Mucosa of rectum (tissue), 2 donors: ENCODE measurements at regions not wholly inside any gene's neighbourhood (a gene's known extent, or its start where the extent isn't known, plus 50 kb on each side); places are given as distances from the start of the nearest gene placed in this dataset.
"Not testable (repeated sequence)": the region's sequence is repeated elsewhere in the genome, so short reads cannot be mapped to it uniquely, and the experiment has no call there.

Experiments
- H3K27ac ChIP-seq, 2 donors: one replicate each; pipeline ENCODE4 v1.7.0; 2013; ENCODE audit warnings: inconsistent platforms in 2 of 2, low read depth in 2 of 2, low read length in 2 of 2
- H3K27me3 ChIP-seq, 2 donors: one replicate each; pipeline ENCODE4 v1.7.0; 2013; ENCODE audit warnings: low read length in 2 of 2; ENCODE audit not compliant: control insufficient read depth in 2 of 2, insufficient read depth in 2 of 2
- H3K36me3 ChIP-seq, 2 donors: one replicate each; pipeline ENCODE4 v1.7.0; 2013; ENCODE audit warnings: low read length in 2 of 2; ENCODE audit not compliant: control insufficient read depth in 2 of 2, insufficient read depth in 2 of 2
- H3K4me1 ChIP-seq, 2 donors: one replicate each; pipeline ENCODE4 v1.7.0; 2013; ENCODE audit warnings: low read length in 2 of 2, mild to moderate bottlenecking in 1 of 2; ENCODE audit not compliant: control insufficient read depth in 2 of 2, insufficient read depth in 2 of 2
- H3K4me3 ChIP-seq, 2 donors: one replicate each; pipeline ENCODE4 v1.7.0; 2013; ENCODE audit warnings: low read length in 2 of 2
- H3K9ac ChIP-seq, 2 donors: one replicate each; pipeline ENCODE4 v1.7.0; 2013; ENCODE audit warnings: low read length in 2 of 2, low read depth in 1 of 2, mild to moderate bottlenecking in 1 of 2
- H3K9me3 ChIP-seq, 2 donors: one replicate each; pipeline ENCODE4 v1.7.0; 2013; ENCODE audit warnings: low read length in 2 of 2; ENCODE audit not compliant: control insufficient read depth in 2 of 2
- donor health status: healthy.
- donor health status: Normal muscosa, but diverticular disease.

DNA sequence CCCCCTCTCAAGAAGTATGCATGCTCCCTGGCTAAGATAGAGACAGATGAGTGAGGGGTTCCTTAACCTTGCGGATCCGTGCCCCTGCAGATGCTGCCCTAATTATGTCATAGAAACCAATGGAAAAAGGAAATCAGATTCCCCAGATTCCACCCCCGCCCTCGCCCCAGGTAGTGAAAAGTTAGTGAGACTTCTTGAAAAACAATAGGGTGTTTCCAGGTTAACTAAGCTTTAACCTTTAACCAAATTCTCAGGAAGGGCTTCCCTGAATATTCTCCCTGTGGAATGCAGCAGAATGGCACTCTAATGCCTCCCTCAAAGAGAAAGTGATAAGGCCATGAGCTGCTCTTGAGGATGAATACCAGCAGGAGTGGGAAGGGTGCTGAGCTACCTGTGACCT, 116.0 kb upstream of the RANBP3L start:
- Histone ChIP-seq H3K36me3 (no peaks in the 10 kb centered on the region), H3K27ac (no peak overlapping the region), H3K4me3 (no peak overlapping the region), H3K4me1 (no peaks in the 10 kb centered on the region), H3K9me3 (no peaks in the 10 kb centered on the region), H3K9ac (no peak overlapping the region), H3K27me3 (no peaks in the 10 kb centered on the region)

DNA sequence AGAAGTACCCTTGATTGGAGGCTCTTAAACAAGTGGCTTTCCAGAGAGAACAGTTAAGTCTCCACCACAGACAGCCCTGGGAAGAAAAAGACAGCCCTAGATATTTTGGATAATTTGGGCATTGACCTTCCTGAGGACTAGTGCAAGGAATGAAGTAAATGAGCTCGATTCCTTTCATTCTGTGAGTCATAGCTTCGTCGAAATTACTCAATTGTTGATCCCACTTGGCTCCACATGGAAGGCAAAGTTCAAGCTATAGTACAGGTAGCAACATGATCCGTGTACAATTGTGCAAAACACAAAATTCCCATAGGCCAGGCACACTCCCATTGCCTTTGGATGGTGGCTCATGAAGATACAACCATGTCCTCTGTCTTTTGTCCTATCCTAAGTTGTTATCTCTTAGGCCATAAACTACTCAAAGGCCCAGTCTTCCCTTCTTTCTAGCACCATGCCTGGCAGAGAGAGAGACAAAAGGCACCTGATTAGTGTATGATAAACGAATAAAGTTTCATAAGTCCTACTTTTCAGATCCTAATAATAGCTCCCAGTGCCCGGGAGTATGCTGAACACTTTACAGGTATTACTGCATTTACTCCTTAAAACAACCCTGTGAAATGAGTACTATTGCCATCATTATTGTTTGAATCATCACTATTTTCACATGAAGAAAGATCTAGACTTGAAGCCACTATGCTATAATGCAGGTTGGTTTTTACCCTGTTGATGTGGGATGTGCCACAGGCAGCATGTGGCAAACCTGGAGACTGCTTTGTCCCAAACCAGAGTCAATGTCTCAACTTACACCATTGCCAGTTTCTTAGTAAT, 116.7 kb upstream of the RANBP3L start:
- H3K9ac ChIP-seq = no peak overlapping the region
- no peaks in the 10 kb centered on the region for H3K4me1 ChIP-seq
- no peak overlapping the region for H3K27ac ChIP-seq
- no peaks in the 10 kb centered on the region for H3K9me3 ChIP-seq
- no peaks in the 10 kb centered on the region for H3K27me3 ChIP-seq
- H3K4me3 ChIP-seq = no peak overlapping the region
- H3K36me3 ChIP-seq = no peaks in the 10 kb centered on the region

DNA sequence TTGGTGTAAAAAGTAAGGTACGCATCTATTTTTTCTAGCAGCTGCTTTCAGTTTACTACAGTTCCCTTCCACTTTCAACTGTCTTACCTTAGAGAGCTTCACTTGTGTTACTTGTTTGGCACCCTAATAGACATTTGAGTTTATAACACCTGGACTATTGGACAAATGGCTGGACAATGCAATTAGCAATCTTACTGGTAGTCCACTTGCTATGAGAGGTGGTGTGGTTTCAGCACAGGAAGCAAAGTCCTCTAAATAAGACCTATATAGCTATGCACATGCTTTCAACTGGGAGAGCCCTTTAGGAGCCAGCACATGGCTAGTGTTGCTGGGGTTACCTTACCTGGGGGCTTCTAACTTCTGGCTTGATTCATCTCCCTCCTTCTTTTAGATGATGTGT, 119.6 kb upstream of the RANBP3L start:
- no peaks in the 10 kb centered on the region for H3K27me3 ChIP-seq
- H3K9ac ChIP-seq = no peak overlapping the region
- H3K4me1 ChIP-seq = no peaks in the 10 kb centered on the region
- no peak overlapping the region for H3K27ac ChIP-seq
- H3K9me3 ChIP-seq = no peaks in the 10 kb centered on the region
- no peak overlapping the region for H3K4me3 ChIP-seq
- H3K36me3 ChIP-seq = no peaks in the 10 kb centered on the region

DNA sequence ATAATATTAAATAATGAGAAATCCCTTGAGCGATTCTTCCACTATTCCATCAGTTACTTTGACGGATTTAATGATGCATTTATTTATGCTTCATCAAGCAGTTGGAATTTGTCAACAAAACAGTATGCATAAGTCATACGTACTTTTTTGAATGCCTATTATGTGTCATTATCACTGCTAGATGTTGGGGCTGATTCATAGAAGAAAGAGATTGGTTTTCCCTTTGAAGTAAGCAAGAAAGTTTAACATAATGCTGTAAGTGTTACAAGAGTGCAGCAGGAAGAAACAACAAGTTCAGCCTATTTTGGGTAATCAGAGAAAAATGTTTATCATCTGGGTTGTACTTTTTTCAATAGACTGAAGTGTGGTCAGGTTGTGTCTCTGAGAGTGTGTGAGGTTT, 121.2 kb upstream of the RANBP3L start:
- Histone ChIP-seq H3K9ac (no peak overlapping the region), H3K9me3 (no peaks in the 10 kb centered on the region), H3K4me1 (no peaks in the 10 kb centered on the region), H3K27me3 (no peaks in the 10 kb centered on the region), H3K36me3 (no peaks in the 10 kb centered on the region), H3K4me3 (no peak overlapping the region), H3K27ac (no peak overlapping the region)

DNA sequence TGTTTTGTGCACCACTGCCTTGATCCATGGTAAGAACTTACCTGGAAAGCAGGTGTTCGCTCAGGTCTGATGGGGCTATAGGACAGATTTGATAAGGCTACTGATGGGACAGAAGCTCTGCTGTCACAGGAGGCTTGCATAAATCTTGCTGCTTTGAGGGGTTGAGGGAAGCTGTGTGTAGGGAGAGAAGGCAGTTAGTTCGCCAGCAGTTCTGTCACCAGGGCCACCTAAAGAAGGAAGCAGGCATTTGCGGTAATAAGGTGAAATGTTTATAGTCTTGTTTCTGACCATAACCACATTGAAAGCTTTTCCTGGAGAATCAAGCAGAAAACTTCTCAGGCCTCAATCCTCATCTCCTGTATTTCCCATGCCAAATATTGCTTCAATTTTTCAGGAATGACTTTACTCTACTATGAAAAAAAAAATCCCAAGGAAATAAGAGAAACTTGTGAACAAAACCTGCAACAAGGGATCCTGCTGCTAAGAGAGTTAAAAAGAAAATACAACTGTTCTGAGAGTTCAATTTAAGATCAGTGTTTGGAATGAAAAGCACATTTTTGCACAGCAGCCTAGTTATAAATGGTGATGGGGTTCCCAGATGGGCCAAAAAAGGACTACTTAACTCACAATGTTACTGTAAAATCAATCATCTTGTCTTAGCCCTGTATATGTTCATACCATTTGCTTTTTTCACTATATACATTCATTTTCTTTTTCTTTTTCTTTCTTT, 122.0 kb upstream of the RANBP3L start:
- no peaks in the 10 kb centered on the region for H3K4me1 ChIP-seq
- H3K27me3 ChIP-seq = no peaks in the 10 kb centered on the region
- no peak overlapping the region for H3K9ac ChIP-seq
- no peak overlapping the region for H3K4me3 ChIP-seq
- no peaks in the 10 kb centered on the region for H3K36me3 ChIP-seq
- no peaks in the 10 kb centered on the region for H3K9me3 ChIP-seq
- H3K27ac ChIP-seq = no peak overlapping the region

DNA sequence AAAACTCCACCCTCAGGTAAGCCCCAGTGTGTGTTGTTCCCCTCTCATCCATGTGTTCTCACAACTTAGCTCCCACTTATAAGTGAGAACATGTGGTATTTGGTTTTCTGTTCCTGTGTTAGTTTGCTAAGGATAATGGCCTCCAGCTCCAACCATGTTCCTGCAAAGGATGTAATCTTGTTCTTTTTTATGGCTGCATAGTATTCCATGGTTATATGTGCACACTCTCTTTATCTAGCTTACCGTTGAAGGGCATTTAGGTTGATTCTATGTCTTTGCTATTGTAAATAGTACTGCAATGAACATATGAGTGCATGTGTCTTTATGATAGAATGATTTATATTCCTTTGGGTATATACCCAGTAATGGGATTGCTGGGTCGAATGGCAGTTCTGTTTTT, 124.4 kb upstream of the RANBP3L start:
- not testable (repeated sequence) for H3K4me3 ChIP-seq, H3K27ac ChIP-seq, H3K9ac ChIP-seq, H3K36me3 ChIP-seq, H3K4me1 ChIP-seq, H3K9me3 ChIP-seq, H3K27me3 ChIP-seq

DNA sequence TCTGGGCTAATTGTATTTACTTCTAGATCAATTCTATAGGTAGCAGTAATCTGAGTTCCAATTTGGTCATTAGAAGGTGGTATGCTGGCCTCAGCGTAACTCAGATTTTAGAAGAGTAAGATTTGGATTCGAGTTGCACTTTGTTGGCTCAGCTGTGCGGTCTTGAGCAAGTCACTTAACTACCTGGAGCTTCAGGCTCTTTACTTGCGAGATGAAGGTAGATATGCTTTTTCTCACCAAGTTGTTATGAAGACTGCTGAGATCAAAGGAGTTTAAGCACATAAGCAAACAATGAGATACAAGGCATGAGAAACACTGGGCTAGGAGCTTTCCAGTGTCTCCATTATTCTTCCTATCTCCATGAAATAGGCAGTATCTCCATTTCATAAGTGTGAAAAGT, 133.8 kb upstream of the RANBP3L start:
- H3K27ac ChIP-seq = no peak overlapping the region
- H3K27me3 ChIP-seq = no peaks in the 10 kb centered on the region
- H3K9ac ChIP-seq = no peak overlapping the region
- no peaks in the 10 kb centered on the region for H3K4me1 ChIP-seq
- no peak overlapping the region for H3K4me3 ChIP-seq
- H3K9me3 ChIP-seq = no peaks in the 10 kb centered on the region
- no peaks in the 10 kb centered on the region for H3K36me3 ChIP-seq

DNA sequence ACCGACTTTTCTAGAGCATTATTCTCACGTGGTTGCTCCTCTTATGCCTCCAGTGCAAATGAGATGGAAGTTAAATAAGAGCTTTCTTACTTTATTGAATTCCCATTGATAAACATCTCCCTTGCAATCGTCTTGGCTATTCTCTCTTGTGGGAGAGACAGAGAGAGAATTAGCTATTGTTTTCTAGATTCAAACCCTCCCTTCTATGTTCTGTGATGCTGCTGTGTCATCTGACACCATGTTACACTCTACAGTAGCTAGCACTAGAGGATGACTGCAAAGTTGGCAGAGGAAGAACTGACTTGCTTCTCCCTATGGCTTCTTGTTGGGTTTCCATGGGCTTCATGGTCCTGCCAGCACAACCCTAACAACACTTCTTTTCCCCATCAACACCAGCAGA, 134.6 kb upstream of the RANBP3L start:
- Histone ChIP-seq H3K27ac (no peak overlapping the region), H3K4me3 (no peak overlapping the region), H3K9ac (no peak overlapping the region), H3K27me3 (no peaks in the 10 kb centered on the region), H3K4me1 (no peaks in the 10 kb centered on the region), H3K9me3 (no peaks in the 10 kb centered on the region), H3K36me3 (no peaks in the 10 kb centered on the region)

DNA sequence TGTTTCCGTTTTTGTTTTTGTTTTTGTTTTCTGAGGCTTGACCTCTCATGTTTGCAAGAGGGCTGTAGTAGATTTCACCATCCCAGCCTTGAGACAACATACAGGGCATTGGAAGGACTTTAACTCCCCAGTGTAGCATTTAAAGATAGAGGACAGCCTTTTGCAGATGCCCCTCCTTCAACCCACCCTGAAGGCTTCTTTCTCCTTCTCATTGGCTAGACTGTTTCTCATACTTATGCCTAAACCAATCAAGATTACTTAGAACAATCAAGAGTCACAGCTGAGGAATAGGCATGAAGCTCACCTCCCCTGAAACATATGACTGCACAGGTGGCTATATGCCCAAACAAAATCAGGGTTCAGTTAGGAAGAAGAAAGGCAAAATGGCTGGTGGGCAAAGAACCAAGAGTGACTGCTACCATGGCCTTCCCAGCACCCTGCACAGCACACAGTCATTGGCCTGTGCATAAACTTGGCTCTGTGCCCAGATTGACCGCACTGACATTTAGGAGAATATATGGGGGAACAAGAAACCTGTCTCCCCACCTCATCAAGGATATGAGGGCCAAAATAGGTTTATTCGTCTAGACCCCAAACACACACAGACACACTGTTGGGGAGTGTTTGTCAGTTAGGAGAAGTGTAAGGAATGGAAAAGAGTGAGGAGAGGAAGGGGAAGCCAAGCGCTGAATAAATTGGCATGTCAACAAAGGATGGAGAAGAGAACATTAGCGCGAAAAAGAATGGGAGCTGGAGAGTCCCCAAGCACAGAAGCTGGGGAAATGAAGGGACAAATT, 137.3 kb upstream of the RANBP3L start:
- Histone ChIP-seq H3K9ac (no peak overlapping the region), H3K4me3 (no peak overlapping the region), H3K27me3 (no peaks in the 10 kb centered on the region), H3K27ac (no peak overlapping the region), H3K9me3 (no peaks in the 10 kb centered on the region), H3K36me3 (no peaks in the 10 kb centered on the region), H3K4me1 (no peaks in the 10 kb centered on the region)

DNA sequence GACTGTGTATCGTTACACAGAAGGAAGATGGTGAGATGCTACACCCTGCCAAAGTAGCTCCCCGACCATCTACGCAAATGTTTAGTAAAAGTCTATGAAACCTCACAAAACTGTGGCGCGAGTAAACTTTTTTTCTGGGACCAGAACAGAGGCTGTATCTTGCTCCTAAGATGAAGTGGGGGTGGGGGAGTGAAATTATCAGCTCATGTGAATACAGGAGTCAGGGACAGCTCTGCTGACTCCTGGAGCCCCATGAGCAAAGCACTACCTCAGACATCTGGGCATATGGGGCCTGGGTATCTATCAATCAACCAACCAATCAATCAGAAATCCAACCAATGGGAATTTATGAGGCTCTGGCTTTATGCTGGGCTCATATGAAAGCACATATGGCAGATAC, 138.6 kb upstream of the RANBP3L start:
- H3K27ac ChIP-seq = no peak overlapping the region
- no peak overlapping the region for H3K4me3 ChIP-seq
- no peaks in the 10 kb centered on the region for H3K9me3 ChIP-seq
- H3K9ac ChIP-seq = no peak overlapping the region
- H3K27me3 ChIP-seq = no peaks in the 10 kb centered on the region
- H3K4me1 ChIP-seq = no peaks in the 10 kb centered on the region
- no peaks in the 10 kb centered on the region for H3K36me3 ChIP-seq
